Panc1 (cell line): ENCODE measurements at regions not wholly inside any gene's neighbourhood (a gene's known extent, or its start where the extent isn't known, plus 50 kb on each side); places are given as distances from the start of the nearest gene placed in this dataset.
A peak's percentile ranks its signal among the peaks of the same experiment; 100 is the strongest.

Experiments used
- ATAC-seq: fragments of 200-7000 bp; cut with Tn5 transposase; 2 replicates; pipeline ENCODE4 v1.9.1; 2020; ENCODE audit warnings: mild to moderate bottlenecking, moderate library complexity
- BruUV-seq: library from RNA; stranded (reverse); fragments of 400-500 nt; replicated peaks from 2 replicates; lab custom pipeline; 2021; lab: Mats Ljungman, UMichigan
- CTCF ChIA-PET: fragments of 300-600 bp; sonication (Branson Sonifier 250); formaldehyde crosslinking; loops from one replicate; lab custom pipeline; 2022; ENCODE audit warnings: antibody characterized with exemption; lab: Charles Lee
- POLR2A ChIA-PET: fragments of 300-600 bp; sonication (Branson Sonifier 250); formaldehyde crosslinking; loops from one replicate; lab custom pipeline; 2022; ENCODE audit warnings: antibody characterized with exemption; lab: Charles Lee
- DNase-seq: peaks from one replicate; pipeline ENCODE4 v3.0.0-alpha.2; 2010; ENCODE audit warnings: low read depth, low spot score
- H3K27ac ChIP-seq: 2 replicates; pipeline ENCODE4 v1.5.1; 2011; ENCODE audit warnings: mild to moderate bottlenecking, low read length, inconsistent platforms
- H3K27me3 ChIP-seq: fragments of 200-500 bp; sonication (Bioruptor generic); 2 replicates; pipeline ENCODE4 v1.6.0; 2014; ENCODE audit warnings: low read length, inconsistent platforms; ENCODE audit not compliant: control insufficient read depth, insufficient read depth
- H3K36me3 ChIP-seq: fragments of 200-500 bp; sonication (Bioruptor generic); 2 replicates; pipeline ENCODE4 v1.5.1; 2014; ENCODE audit warnings: inconsistent platforms, mild to moderate bottlenecking, low read length, moderate library complexity; ENCODE audit not compliant: control insufficient read depth, insufficient read depth
- H3K4me1 ChIP-seq: 2 replicates; pipeline ENCODE4 v1.5.1; 2011; ENCODE audit warnings: inconsistent platforms, mild to moderate bottlenecking, low read length, moderate library complexity; ENCODE audit not compliant: control insufficient read depth, insufficient read depth
- H3K4me3 ChIP-seq, 2 experiments: 2 replicates each; pipeline ENCODE4 v1.5.1; 2011 to 2012; ENCODE audit warnings: low read depth in 2 of 2, low read length in 2 of 2, mild to moderate bottlenecking in 2 of 2, inconsistent platforms in 1 of 2, moderate library complexity in 1 of 2
- H3K9me3 ChIP-seq: fragments of 200-500 bp; sonication (Bioruptor generic); 2 replicates; pipeline ENCODE4 v1.5.1; 2014; ENCODE audit warnings: low read depth, mild to moderate bottlenecking, inconsistent platforms, low read length, moderate library complexity; ENCODE audit not compliant: control insufficient read depth, insufficient read depth
- CTCF ChIP-seq: fragments of 450-650 bp; IDR thresholded peaks from 2 replicates; pipeline ENCODE4 v1.5.1; 2017; ENCODE audit warnings: mild to moderate bottlenecking
- POLR2AphosphoS5 ChIP-seq: IDR thresholded peaks from 2 replicates; pipeline ENCODE4 v1.6.1; 2012; ENCODE audit warnings: mild to moderate bottlenecking, low read depth, low read length, moderate library complexity
- REST ChIP-seq, 2 experiments: IDR thresholded peaks; 2 replicates each; pipeline ENCODE4 v1.6.1; 2011 to 2012; ENCODE audit warnings: low read depth in 2 of 2, control low read depth in 1 of 2, low read length in 1 of 2, mild to moderate bottlenecking in 1 of 2, moderate library complexity in 1 of 2; ENCODE audit not compliant: insufficient read depth in 1 of 2
- SIN3A ChIP-seq: IDR thresholded peaks from 2 replicates; pipeline ENCODE4 v1.6.1; 2012; ENCODE audit warnings: low read depth, mild to moderate bottlenecking, low read length, moderate library complexity, borderline replicate concordance; ENCODE audit not compliant: insufficient read depth
- TCF7L2 ChIP-seq: IDR thresholded peaks from 2 replicates; pipeline ENCODE4 v1.6.1; 2011; ENCODE audit warnings: mild to moderate bottlenecking, low read depth, low read length, inconsistent platforms
- in situ Hi-C: cut with HindIII; loops from 2 replicates; pipeline ENCODE4 v1.10.0; 2016; ENCODE audit warnings: low sequenced_read_pairs, low pct_unique_long_range_greater_than_20kb
- intact Hi-C: fragments of 100-400 bp; cut with micrococcal nuclease; formaldehyde crosslinking; loops from one replicate; pipeline ENCODE4 v1.10.0; 2022; ENCODE audit not compliant: unreplicated experiment

GRCh38 chr15:66615846-66616245 is 50.0 kb upstream of the LCTL start:
- H3K36me3 ChIP-seq = no peaks in the 10 kb centered on the region
- no peak overlapping the region for H3K27ac ChIP-seq
- CTCF ChIA-PET = interaction anchor here (0.6 to 1.6 kb wide), 2 partner anchors 136 to 236 kb away, joined by 5 read pairs; no protein-coding TSS in a partner anchor
- TF ChIP-seq CTCF (no peak), REST (IDR thresholded peaks at IDR 0.05; ENCODE audit: insufficient read depth in 1 of 2, low read depth in 2 of 2, low read length in 1 of 2) (no peak), TCF7L2 (no peak), SIN3A (no peak), POLR2AphosphoS5 (no peak)
- no peaks in the 10 kb centered on the region for H3K9me3 ChIP-seq
- ATAC-seq (no peak), DNase-seq (no peak)
- no peaks in the 10 kb centered on the region for H3K27me3 ChIP-seq
- intact Hi-C loops (no loop called here), in situ Hi-C loops (no loop called here)
- H3K4me1 ChIP-seq = peaks cover 29% of the 10 kb centered on the region
- POLR2A ChIA-PET = no interaction called here
- no peak overlapping the region for H3K4me3 ChIP-seq
- no TSS peak for BruUV-seq

- no peak overlapping the region for H3K4me3 ChIP-seq
- no TSS peak for BruUV-seq
- DNase-seq (no peak), ATAC-seq (peak; percentile 44)
- H3K36me3 ChIP-seq = no peaks in the 10 kb centered on the region
- intact Hi-C loops = loop anchor here (2.0 kb wide), 1 partner anchor 81 kb away; no protein-coding TSS in a partner anchor
- H3K4me1 ChIP-seq = peaks cover 40% of the 10 kb centered on the region
- TF ChIP-seq REST (IDR thresholded peaks at IDR 0.05; ENCODE audit: insufficient read depth in 1 of 2, low read depth in 2 of 2, low read length in 1 of 2) (no peak), POLR2AphosphoS5 (no peak), SIN3A (no peak), TCF7L2 (no peak), CTCF (no peak)
- CTCF ChIA-PET = interaction anchor here (1.6 kb wide), 1 partner anchor 234 kb away, joined by 5 read pairs; no protein-coding TSS in a partner anchor
- H3K9me3 ChIP-seq = no peaks in the 10 kb centered on the region
- POLR2A ChIA-PET = interaction anchor here (0.6 kb wide), 1 partner anchor 18 kb away, joined by 3 read pairs; no protein-coding TSS in a partner anchor
- H3K27ac ChIP-seq = peak overlapping the region; percentile 71
- H3K27me3 ChIP-seq = no peaks in the 10 kb centered on the region
- in situ Hi-C loops = no loop called here
These were observed 51.6 kb upstream of the LCTL start for GRCh38 chr15:66617137-66618090.
